HG02571 (cell line): ENCODE measurements at regions not wholly inside any gene's neighbourhood (a gene's known extent, or its start where the extent isn't known, plus 50 kb on each side); places are given as distances from the start of the nearest gene placed in this dataset.
"Not testable (repeated sequence)": the region's sequence is repeated elsewhere in the genome, so short reads cannot be mapped to it uniquely, and the experiment has no call there.

Source experiments
- ATAC-seq: cut with Tn5 transposase; IDR thresholded peaks from one replicate; pipeline ENCODE4 v1.9.1; 2021; ENCODE audit warnings: mild to moderate bottlenecking, moderate library complexity; ENCODE audit not compliant: unreplicated experiment

GRCh38 chr12:97005174-97005573, 98.1 kb downstream of the NEDD1 start:
- no peak for ATAC-seq

GRCh38 chr12:97005646-97006045, 98.6 kb downstream of the NEDD1 start:
- no peak for ATAC-seq

GRCh38 chr12:97006585-97006984, 99.5 kb downstream of the NEDD1 start:
- no peak for ATAC-seq

- no peak for ATAC-seq
These were observed 109.1 kb downstream of the NEDD1 start for GRCh38 chr12:97016163-97016562.

GRCh38 chr12:97017213-97017612, 110.2 kb downstream of the NEDD1 start:
- no peak for ATAC-seq

- ATAC-seq: no peak
These were observed 115.6 kb downstream of the NEDD1 start for GRCh38 chr12:97022536-97023230.

- ATAC-seq: no peak
These were observed 117.3 kb downstream of the NEDD1 start for GRCh38 chr12:97024393-97024792.

GRCh38 chr12:97026901-97027300, 119.8 kb downstream of the NEDD1 start:
- no peak for ATAC-seq

GRCh38 chr12:97027482-97027881, 120.4 kb downstream of the NEDD1 start:
- no peak for ATAC-seq

- no peak for ATAC-seq
These were observed 131.1 kb downstream of the NEDD1 start for GRCh38 chr12:97038131-97038530.

GRCh38 chr12:97038834-97039233, 131.8 kb downstream of the NEDD1 start:
- ATAC-seq: no peak

- ATAC-seq: no peak
These were observed 139.8 kb downstream of the NEDD1 start for GRCh38 chr12:97046901-97047300.

GRCh38 chr12:97047361-97047760, 140.3 kb downstream of the NEDD1 start:
- no peak for ATAC-seq

- ATAC-seq: no peak
These were observed 141.5 kb downstream of the NEDD1 start for GRCh38 chr12:97048421-97049035.

GRCh38 chr12:97050509-97050908, 143.5 kb downstream of the NEDD1 start:
- ATAC-seq: no peak

- ATAC-seq: no peak
These were observed 144.3 kb downstream of the NEDD1 start for GRCh38 chr12:97051341-97051740.

- no peak for ATAC-seq
These were observed 154.1 kb downstream of the NEDD1 start for GRCh38 chr12:97061171-97061570.

- ATAC-seq: no peak
These were observed 156.4 kb downstream of the NEDD1 start for GRCh38 chr12:97063292-97063935.

GRCh38 chr12:97075161-97075933, 168.3 kb downstream of the NEDD1 start:
- ATAC-seq: no peak

GRCh38 chr12:97075934-97076630, 169.0 kb downstream of the NEDD1 start:
- no peak for ATAC-seq

GRCh38 chr12:97076912-97077311, 169.9 kb downstream of the NEDD1 start:
- ATAC-seq: not testable (repeated sequence)
